SK-N-SH (cell line): ENCODE measurements at regions not wholly inside any gene's neighbourhood (a gene's known extent, or its start where the extent isn't known, plus 50 kb on each side); places are given as distances from the start of the nearest gene placed in this dataset.

Experiments used
- CTCF ChIA-PET: fragments of 300-600, 350-600 bp; formaldehyde crosslinking; extraction: SDS; loops from one replicate; lab custom pipeline; 2021; lab: Yijun Ruan, JAX
- POLR2A ChIA-PET: fragments of 350-600 bp; sonication (Branson Sonifier 250); formaldehyde crosslinking; extraction: SDS; loops from one replicate; lab custom pipeline; 2020; ENCODE audit warnings: antibody characterized with exemption, inconsistent platforms; lab: Yijun Ruan, JAX
- DNase-seq: peaks from one replicate; pipeline ENCODE4 v3.0.0; 2012
- H2AFZ ChIP-seq: fragments of 200-600 bp; sonication (generic); 2 replicates; pipeline ENCODE4 v1.8.1; 2016; ENCODE audit warnings: antibody characterized with exemption, mild to moderate bottlenecking, low read depth
- H3F3A ChIP-seq: fragments of 200-600 bp; sonication (generic); replicated peaks from 2 replicates; pipeline ENCODE3; 2016; ENCODE audit warnings: antibody characterized with exemption, mild to moderate bottlenecking; ENCODE audit not compliant: insufficient read depth
- H3K27ac ChIP-seq, 2 experiments: fragments of 200-500 bp in 1 of 2; fragments of 200-600 bp in 1 of 2; sonication (Bioruptor generic) in 1 of 2; sonication (generic), shearing (Covaris generic) in 1 of 2; 2 replicates each; pipeline versions ENCODE4 v1.5.1 to v1.6.1; 2014 to 2016; ENCODE audit warnings: low read depth in 2 of 2, inconsistent platforms in 1 of 2, low read length in 1 of 2, mild to moderate bottlenecking in 1 of 2, mixed read lengths in 1 of 2
- H3K27me3 ChIP-seq: fragments of 200-600 bp; sonication (generic), shearing (Covaris generic); 2 replicates; pipeline ENCODE4 v1.6.1; 2016; ENCODE audit warnings: mixed run types; ENCODE audit not compliant: insufficient read depth
- H3K36me3 ChIP-seq, 2 experiments: fragments of 200-500 bp in 1 of 2; fragments of 200-600 bp in 1 of 2; sonication (Bioruptor generic) in 1 of 2; sonication (generic) in 1 of 2; replicated peaks in 1 of 2; 2 replicates each; pipeline versions ENCODE3 to v1.5.1; 2014 to 2016; ENCODE audit warnings: low read length in 1 of 2, mild to moderate bottlenecking in 1 of 2; ENCODE audit not compliant: insufficient read depth in 2 of 2, control insufficient read depth in 1 of 2
- H3K4me1 ChIP-seq, 2 experiments: fragments of 200-500 bp in 1 of 2; fragments of 200-600 bp in 1 of 2; sonication (Bioruptor generic) in 1 of 2; sonication (generic), shearing (Covaris generic) in 1 of 2; 2 replicates each; pipeline versions ENCODE4 v1.5.1 to v1.6.1; 2014 to 2016; ENCODE audit warnings: low read depth in 1 of 2, low read length in 1 of 2, mixed run types in 1 of 2; ENCODE audit not compliant: insufficient read depth in 2 of 2, control insufficient read depth in 1 of 2
- H3K4me2 ChIP-seq: fragments of 200-600 bp; sonication (generic), shearing (Covaris generic); 2 replicates; pipeline ENCODE4 v1.6.1; 2017; ENCODE audit warnings: mixed run types
- H3K4me3 ChIP-seq, 2 experiments: fragments of 200-500 bp in 1 of 2; fragments of 200-600 bp in 1 of 2; sonication (Bioruptor generic) in 1 of 2; sonication (generic), shearing (Covaris generic) in 1 of 2; 2 replicates each; pipeline versions ENCODE4 v1.5.1 to v1.8.1; 2014 to 2016; ENCODE audit warnings: low read depth in 2 of 2, inconsistent platforms in 1 of 2, low read length in 1 of 2, mild to moderate bottlenecking in 1 of 2, mixed read lengths in 1 of 2, moderate library complexity in 1 of 2
- H3K79me2 ChIP-seq: fragments of 200-600 bp; sonication (generic); 2 replicates; pipeline ENCODE4 v1.8.1; 2017; ENCODE audit warnings: mild to moderate bottlenecking; ENCODE audit not compliant: insufficient read depth
- H3K9ac ChIP-seq: fragments of 200-600 bp; sonication (generic); 2 replicates; pipeline ENCODE4 v1.6.1; 2017; ENCODE audit warnings: mixed run types
- H3K9me2 ChIP-seq: fragments of 200-600 bp; sonication (generic); 2 replicates; pipeline ENCODE4 v1.6.1; 2017; ENCODE audit warnings: mixed run types
- H3K9me3 ChIP-seq: fragments of 200-600 bp; sonication (generic); 2 replicates; pipeline ENCODE4 v1.6.1; 2017; ENCODE audit warnings: mixed run types, mild to moderate bottlenecking, moderate library complexity
- H4K20me1 ChIP-seq: fragments of 200-600 bp; sonication (generic); 2 replicates; pipeline ENCODE4 v1.6.1; 2017; ENCODE audit warnings: mild to moderate bottlenecking, mixed run types; ENCODE audit not compliant: insufficient read depth
- EP300 ChIP-seq, 2 experiments: IDR thresholded peaks; 2 replicates each; pipeline versions ENCODE4 v1.4.0 to v1.6.1; 2012; ENCODE audit warnings: borderline replicate concordance in 1 of 2, low read depth in 1 of 2, low read length in 1 of 2
- FOXM1 ChIP-seq: IDR thresholded peaks from 2 replicates; pipeline ENCODE4 v1.4.0; 2012; ENCODE audit warnings: low read depth, mild to moderate bottlenecking
- MXI1 ChIP-seq: IDR thresholded peaks from 2 replicates; pipeline ENCODE4 v1.6.1; 2012; ENCODE audit warnings: mild to moderate bottlenecking, low read depth, low read length, improper control_type of control experiment
- NFIC ChIP-seq: IDR thresholded peaks from 2 replicates; pipeline ENCODE4 v1.4.0; 2012; ENCODE audit warnings: borderline replicate concordance
- NRF1 ChIP-seq: IDR thresholded peaks from 2 replicates; pipeline ENCODE4 v1.6.1; 2012; ENCODE audit warnings: low read depth, mild to moderate bottlenecking, low read length
- POLR2AphosphoS5 ChIP-seq: IDR thresholded peaks from 2 replicates; pipeline ENCODE4 v1.6.1; 2012; ENCODE audit warnings: low read depth, low read length
- RFX5 ChIP-seq: IDR thresholded peaks from 2 replicates; pipeline ENCODE4 v1.6.1; 2012; ENCODE audit warnings: mild to moderate bottlenecking, improper control_type of control experiment, low read length
- RXRA ChIP-seq: IDR thresholded peaks from 2 replicates; pipeline ENCODE4 v1.4.0; 2012; ENCODE audit warnings: low read depth, mild to moderate bottlenecking, borderline replicate concordance
- SIN3A ChIP-seq: IDR thresholded peaks from 2 replicates; pipeline ENCODE4 v1.6.1; 2012; ENCODE audit warnings: low read depth, mild to moderate bottlenecking, low read length, moderate library complexity, borderline replicate concordance
- USF1 ChIP-seq: IDR thresholded peaks from 2 replicates; pipeline ENCODE4 v1.4.0; 2012; ENCODE audit warnings: low read depth, borderline replicate concordance
- WGBS: methylation state at CpG from one replicate; pipeline ENCODE4 v1.1.6; 2017; ENCODE audit warnings: low lambda C conversion rate; 5-methylcytosine and 5-hydroxymethylcytosine counted together
- TF ChIP-seq, protein P1 (sequence below): IDR thresholded peaks from 2 replicates; pipeline ENCODE4 v1.6.1; 2012; ENCODE audit warnings: mild to moderate bottlenecking, low read depth, low read length, moderate library complexity
- TF ChIP-seq, protein P2 (sequence below): fragments of 200-600 bp; sonication (generic); IDR thresholded peaks from 2 replicates; pipeline ENCODE4 v1.6.1; 2017; ENCODE audit warnings: antibody characterized with exemption, mild to moderate bottlenecking, moderate library complexity

DNA sequence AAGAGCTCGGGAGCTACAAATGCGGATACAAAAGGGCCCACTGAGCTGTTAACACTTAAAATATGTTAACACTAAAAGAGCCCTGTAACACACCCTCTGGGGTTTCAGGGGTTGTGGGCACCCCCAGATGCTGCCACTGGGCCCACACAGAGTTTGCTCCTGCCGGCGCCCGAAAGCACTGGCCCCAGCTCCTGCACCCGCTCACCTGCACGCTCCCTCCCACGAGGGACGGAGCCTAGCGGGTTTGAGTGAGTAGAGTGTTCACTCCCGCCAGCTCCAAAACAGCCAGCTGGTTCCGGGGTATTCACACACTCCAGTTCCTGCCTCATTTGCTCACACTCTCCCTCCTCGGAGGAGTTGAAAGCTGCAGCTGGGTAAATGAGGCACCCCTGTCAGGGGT, 357.7 kb downstream of the ETNK1 start:
- H4K20me1 ChIP-seq = no peaks in the 10 kb centered on the region
- ChIA-PET CTCF (interaction anchor here (0.8 kb wide), 1 partner anchor 126 kb away, joined by 3 read pairs; no protein-coding TSS in a partner anchor), POLR2A (no interaction called here)
- H3K4me2 ChIP-seq = no peak overlapping the region
- no peaks in the 10 kb centered on the region for H3K9me2 ChIP-seq
- H3K36me3 ChIP-seq = no peaks in the 10 kb centered on the region
- H3K4me1 ChIP-seq = peaks cover 0 to 4% of the 10 kb centered on the region in 2 experiments; a peak in 1 of 4 replicates
- H3K9me3 ChIP-seq = no peaks in the 10 kb centered on the region
- TF ChIP-seq NRF1 (no peak), EP300 (IDR thresholded peaks at IDR 0.05; ENCODE audit: borderline replicate concordance in 1 of 2, low read depth in 1 of 2, low read length in 1 of 2) (no peak), USF1 (no peak), POLR2AphosphoS5 (no peak), NFIC (no peak), RFX5 (no peak), MXI1 (no peak), RXRA (no peak), SIN3A (no peak), FOXM1 (no peak)
- TF ChIP-seq, protein P1, sequence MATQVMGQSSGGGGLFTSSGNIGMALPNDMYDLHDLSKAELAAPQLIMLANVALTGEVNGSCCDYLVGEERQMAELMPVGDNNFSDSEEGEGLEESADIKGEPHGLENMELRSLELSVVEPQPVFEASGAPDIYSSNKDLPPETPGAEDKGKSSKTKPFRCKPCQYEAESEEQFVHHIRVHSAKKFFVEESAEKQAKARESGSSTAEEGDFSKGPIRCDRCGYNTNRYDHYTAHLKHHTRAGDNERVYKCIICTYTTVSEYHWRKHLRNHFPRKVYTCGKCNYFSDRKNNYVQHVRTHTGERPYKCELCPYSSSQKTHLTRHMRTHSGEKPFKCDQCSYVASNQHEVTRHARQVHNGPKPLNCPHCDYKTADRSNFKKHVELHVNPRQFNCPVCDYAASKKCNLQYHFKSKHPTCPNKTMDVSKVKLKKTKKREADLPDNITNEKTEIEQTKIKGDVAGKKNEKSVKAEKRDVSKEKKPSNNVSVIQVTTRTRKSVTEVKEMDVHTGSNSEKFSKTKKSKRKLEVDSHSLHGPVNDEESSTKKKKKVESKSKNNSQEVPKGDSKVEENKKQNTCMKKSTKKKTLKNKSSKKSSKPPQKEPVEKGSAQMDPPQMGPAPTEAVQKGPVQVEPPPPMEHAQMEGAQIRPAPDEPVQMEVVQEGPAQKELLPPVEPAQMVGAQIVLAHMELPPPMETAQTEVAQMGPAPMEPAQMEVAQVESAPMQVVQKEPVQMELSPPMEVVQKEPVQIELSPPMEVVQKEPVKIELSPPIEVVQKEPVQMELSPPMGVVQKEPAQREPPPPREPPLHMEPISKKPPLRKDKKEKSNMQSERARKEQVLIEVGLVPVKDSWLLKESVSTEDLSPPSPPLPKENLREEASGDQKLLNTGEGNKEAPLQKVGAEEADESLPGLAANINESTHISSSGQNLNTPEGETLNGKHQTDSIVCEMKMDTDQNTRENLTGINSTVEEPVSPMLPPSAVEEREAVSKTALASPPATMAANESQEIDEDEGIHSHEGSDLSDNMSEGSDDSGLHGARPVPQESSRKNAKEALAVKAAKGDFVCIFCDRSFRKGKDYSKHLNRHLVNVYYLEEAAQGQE = no peak
- TF ChIP-seq, protein P2, sequence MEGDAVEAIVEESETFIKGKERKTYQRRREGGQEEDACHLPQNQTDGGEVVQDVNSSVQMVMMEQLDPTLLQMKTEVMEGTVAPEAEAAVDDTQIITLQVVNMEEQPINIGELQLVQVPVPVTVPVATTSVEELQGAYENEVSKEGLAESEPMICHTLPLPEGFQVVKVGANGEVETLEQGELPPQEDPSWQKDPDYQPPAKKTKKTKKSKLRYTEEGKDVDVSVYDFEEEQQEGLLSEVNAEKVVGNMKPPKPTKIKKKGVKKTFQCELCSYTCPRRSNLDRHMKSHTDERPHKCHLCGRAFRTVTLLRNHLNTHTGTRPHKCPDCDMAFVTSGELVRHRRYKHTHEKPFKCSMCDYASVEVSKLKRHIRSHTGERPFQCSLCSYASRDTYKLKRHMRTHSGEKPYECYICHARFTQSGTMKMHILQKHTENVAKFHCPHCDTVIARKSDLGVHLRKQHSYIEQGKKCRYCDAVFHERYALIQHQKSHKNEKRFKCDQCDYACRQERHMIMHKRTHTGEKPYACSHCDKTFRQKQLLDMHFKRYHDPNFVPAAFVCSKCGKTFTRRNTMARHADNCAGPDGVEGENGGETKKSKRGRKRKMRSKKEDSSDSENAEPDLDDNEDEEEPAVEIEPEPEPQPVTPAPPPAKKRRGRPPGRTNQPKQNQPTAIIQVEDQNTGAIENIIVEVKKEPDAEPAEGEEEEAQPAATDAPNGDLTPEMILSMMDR = no peak
- no peaks in the 10 kb centered on the region for H3K79me2 ChIP-seq
- no peak overlapping the region for H3K27ac ChIP-seq
- no peaks in the 10 kb centered on the region for H3K27me3 ChIP-seq
- H3K4me3 ChIP-seq = no peak overlapping the region
- H2AFZ ChIP-seq = no peak overlapping the region
- DNase-seq = no peak
- H3K9ac ChIP-seq = no peak overlapping the region
- WGBS = 88% methylated on average over 13 of the region's 13 CpGs
- H3F3A ChIP-seq = peaks cover 7% of the 10 kb centered on the region
